ENCODE measurements at regions not wholly inside any gene's neighbourhood (a gene's known extent, or its start where the extent isn't known, plus 50 kb on each side); places are given as distances from the start of the nearest gene placed in this dataset.

GRCh38 chr12:42935756-42936155 lies 346.2 kb upstream of the PRICKLE1 start:
- ChIA-PET POLR2A (no interaction called here), CTCF (no interaction called here)
- no peak overlapping the region for H3K4me3 Mint-ChIP-seq
- H3K27ac Mint-ChIP-seq: no peak overlapping the region
- TF ChIP-seq PRDM15 (CRISPR knock-in tag; IDR thresholded peaks at IDR 0.05) (no peak), ESRRA (CRISPR knock-in tag; IDR thresholded peaks at IDR 0.05; ENCODE audit: borderline replicate concordance) (no peak), TEAD4 (CRISPR knock-in tag; IDR thresholded peaks at IDR 0.05) (no peak), RELA (CRISPR knock-in tag; IDR thresholded peaks at IDR 0.05; ENCODE audit: borderline replicate concordance) (no peak), ZNF121 (CRISPR knock-in tag; IDR thresholded peaks at IDR 0.05) (no peak), RORB (CRISPR knock-in tag; IDR thresholded peaks at IDR 0.05) (no peak), CREB1 (CRISPR knock-in tag; IDR thresholded peaks at IDR 0.05) (no peak), E2F5 (CRISPR knock-in tag; IDR thresholded peaks at IDR 0.05) (no peak), ZBTB21 (CRISPR knock-in tag; IDR thresholded peaks at IDR 0.05; ENCODE audit: borderline replicate concordance) (no peak), USF1 (CRISPR knock-in tag; IDR thresholded peaks at IDR 0.05) (no peak), USF2 (CRISPR knock-in tag; IDR thresholded peaks at IDR 0.05) (no peak)
- DNase-seq (ENCODE audit: low spot score) (no peak), ATAC-seq (no peak)
- peaks cover 15% of the 10 kb centered on the region for H3K4me1 Mint-ChIP-seq
- peaks cover 21% of the 10 kb centered on the region for H3K9me3 Mint-ChIP-seq
- H3K27me3 Mint-ChIP-seq (ENCODE audit: low read depth): no peaks in the 10 kb centered on the region
- peaks cover 8% of the 10 kb centered on the region for H3K36me3 Mint-ChIP-seq

GRCh38 chr12:42935090-42935489 lies 345.5 kb upstream of the PRICKLE1 start:
- TF ChIP-seq NR3C1 (CRISPR knock-in tag; conservative IDR thresholded peaks at IDR 0.05; ENCODE audit: low read depth): no peak
- TF ChIP-seq SMAD3 (CRISPR knock-in tag; IDR thresholded peaks at IDR 0.05; ENCODE audit: borderline replicate concordance): no peak
- no peak for TF ChIP-seq ZBTB43 (CRISPR knock-in tag; IDR thresholded peaks at IDR 0.05)
- no peak for TF ChIP-seq ZNF671 (CRISPR knock-in tag; IDR thresholded peaks at IDR 0.05)
- TF ChIP-seq JUN (CRISPR knock-in tag; IDR thresholded peaks at IDR 0.05): no peak
- no peak for TF ChIP-seq ZNF317 (CRISPR knock-in tag; IDR thresholded peaks at IDR 0.05; ENCODE audit: borderline replicate concordance, low read depth)
- TF ChIP-seq STAT6 (CRISPR knock-in tag; conservative IDR thresholded peaks at IDR 0.05; ENCODE audit: low read depth): no peak
- no peak for TF ChIP-seq AFF4 (CRISPR knock-in tag; IDR thresholded peaks at IDR 0.05; ENCODE audit: borderline replicate concordance)
- DNase-seq (ENCODE audit: low spot score) (no peak), ATAC-seq (no peak)
- Mint-ChIP-seq H3K27me3 (ENCODE audit: low read depth) (no peaks in the 10 kb centered on the region), H3K4me1 (peaks cover 15% of the 10 kb centered on the region), H3K36me3 (peaks cover 4% of the 10 kb centered on the region), H3K9me3 (peaks cover 15% of the 10 kb centered on the region), H3K27ac (no peak overlapping the region), H3K4me3 (no peak overlapping the region)
- ChIA-PET POLR2A (no interaction called here), CTCF (no interaction called here)

Measured in WTC11 (cell line).